Activated CD8-positive, alpha-beta memory T cell treated with anti-CD3 and anti-CD28 coated beads, Interleukin-2, amount 10 ng/mL, durations not matched to agents 7 days and 5 days (primary cell): ENCODE measurements at regions not wholly inside any gene's neighbourhood (a gene's known extent, or its start where the extent isn't known, plus 50 kb on each side); places are given as distances from the start of the nearest gene placed in this dataset.
"Not testable (repeated sequence)": the region's sequence is repeated elsewhere in the genome, so short reads cannot be mapped to it uniquely, and the experiment has no call there.

ENCODE experiments used
- ATAC-seq: fragments of 150-1000 bp; cut with Tn5 transposase; one replicate; pipeline ENCODE4 v1.10.0; 2021; ENCODE audit warnings: moderate library complexity
- CTCF ChIA-PET: fragments of 350-600 bp; sonication (Branson Sonifier 250); formaldehyde crosslinking; loops from one replicate; lab custom pipeline; 2021; ENCODE audit warnings: antibody characterized with exemption; lab: Charles Lee
- DNase-seq: peaks from one replicate; pipeline ENCODE4 v3.0.0-alpha.2; 2020
- H3K27ac Mint-ChIP-seq: one replicate; pipeline ENCODE4 v1.8.0; 2021; ENCODE audit warnings: mild to moderate bottlenecking, mixed read lengths
- H3K27me3 Mint-ChIP-seq: one replicate; pipeline ENCODE4 v1.8.0; 2021; ENCODE audit warnings: mixed read lengths
- H3K36me3 Mint-ChIP-seq: one replicate; pipeline ENCODE4 v1.8.0; 2021; ENCODE audit warnings: mild to moderate bottlenecking, mixed read lengths
- H3K4me1 Mint-ChIP-seq: one replicate; pipeline ENCODE4 v1.8.0; 2021; ENCODE audit warnings: mixed read lengths
- H3K4me3 Mint-ChIP-seq: one replicate; pipeline ENCODE4 v1.8.0; 2021; ENCODE audit warnings: mild to moderate bottlenecking, moderate library complexity, mixed read lengths
- H3K9me3 Mint-ChIP-seq: one replicate; pipeline ENCODE4 v1.8.0; 2022; ENCODE audit warnings: low read depth, mixed read lengths

GRCh38 chr5:18395126-18396110, 761.2 kb downstream of the TAF11L14 start:
- no peaks in the 10 kb centered on the region for H3K9me3 Mint-ChIP-seq
- no peak overlapping the region for H3K4me3 Mint-ChIP-seq
- no peaks in the 10 kb centered on the region for H3K36me3 Mint-ChIP-seq
- H3K4me1 Mint-ChIP-seq = no peaks in the 10 kb centered on the region
- no peak for DNase-seq
- no peaks in the 10 kb centered on the region for H3K27me3 Mint-ChIP-seq
- ATAC-seq = no peak
- CTCF ChIA-PET = no interaction called here
- H3K27ac Mint-ChIP-seq = no peak overlapping the region

GRCh38 chr5:18397371-18397770, 763.1 kb downstream of the TAF11L14 start:
- ATAC-seq (no peak), DNase-seq (no peak)
- Mint-ChIP-seq H3K4me3 (no peak overlapping the region), H3K9me3 (no peaks in the 10 kb centered on the region), H3K27ac (no peak overlapping the region), H3K36me3 (no peaks in the 10 kb centered on the region), H3K4me1 (no peaks in the 10 kb centered on the region), H3K27me3 (no peaks in the 10 kb centered on the region)
- CTCF ChIA-PET = no interaction called here

- H3K9me3 Mint-ChIP-seq = no peaks in the 10 kb centered on the region
- H3K4me1 Mint-ChIP-seq = no peaks in the 10 kb centered on the region
- ATAC-seq (no peak), DNase-seq (no peak)
- H3K4me3 Mint-ChIP-seq = no peak overlapping the region
- H3K36me3 Mint-ChIP-seq = no peaks in the 10 kb centered on the region
- CTCF ChIA-PET = no interaction called here
- H3K27ac Mint-ChIP-seq = no peak overlapping the region
- no peaks in the 10 kb centered on the region for H3K27me3 Mint-ChIP-seq
Measured at GRCh38 chr5:18397891-18398290, 763.6 kb downstream of the TAF11L14 start.

DNA sequence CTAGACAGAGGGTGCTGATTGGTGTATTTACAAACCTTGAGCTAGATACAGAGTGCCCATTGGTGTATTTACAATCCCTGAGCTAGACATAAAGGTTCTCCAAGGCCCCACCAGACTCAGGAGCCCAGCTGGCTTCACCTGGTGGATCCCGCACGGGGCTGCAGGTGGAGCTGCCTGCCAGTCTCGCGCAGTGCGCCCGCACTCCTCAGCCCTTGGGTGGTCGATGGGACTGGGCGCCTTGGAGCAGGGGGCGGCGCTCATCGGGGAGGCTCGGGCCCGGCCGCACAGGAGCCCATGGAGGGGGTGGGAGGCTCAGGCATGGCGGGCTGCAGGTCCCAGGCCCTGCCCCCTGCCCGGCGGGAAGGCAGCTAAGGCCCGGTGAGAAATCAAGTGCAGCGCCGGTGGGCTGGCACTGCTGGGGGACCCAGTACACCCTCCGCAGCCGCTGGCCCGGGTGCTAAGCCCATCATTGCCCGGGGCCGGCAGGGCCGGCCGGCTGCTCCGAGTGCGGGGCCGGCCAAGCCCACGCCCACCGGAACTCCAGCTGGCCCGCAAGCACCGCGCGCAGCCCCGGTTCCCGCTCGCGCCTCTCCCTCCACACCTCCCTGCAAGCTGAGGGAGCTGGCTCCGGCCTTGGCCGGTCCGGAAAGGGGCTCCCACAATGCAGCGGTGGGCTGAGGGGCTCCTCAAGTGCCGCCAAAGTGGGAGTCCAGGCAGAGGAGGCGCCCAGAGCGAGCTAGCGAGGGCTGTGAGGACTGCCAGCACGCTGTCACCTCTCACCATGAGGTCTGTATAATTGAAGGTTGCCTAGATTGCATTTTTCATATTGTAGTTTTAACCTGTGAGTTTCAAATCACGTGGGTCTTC, 765.4 kb downstream of the TAF11L14 start:
- H3K9me3 Mint-ChIP-seq, H3K27me3 Mint-ChIP-seq, H3K4me1 Mint-ChIP-seq, ATAC-seq, CTCF ChIA-PET, H3K36me3 Mint-ChIP-seq, H3K4me3 Mint-ChIP-seq, DNase-seq, H3K27ac Mint-ChIP-seq: not testable (repeated sequence)

- Mint-ChIP-seq H3K4me3 (no peak overlapping the region), H3K9me3 (no peaks in the 10 kb centered on the region), H3K27me3 (no peaks in the 10 kb centered on the region), H3K4me1 (no peaks in the 10 kb centered on the region), H3K27ac (no peak overlapping the region), H3K36me3 (no peaks in the 10 kb centered on the region)
- no peak for ATAC-seq
- CTCF ChIA-PET = no interaction called here
- DNase-seq = no peak
Measured at GRCh38 chr5:18403141-18403540, 768.9 kb downstream of the TAF11L14 start.

DNA sequence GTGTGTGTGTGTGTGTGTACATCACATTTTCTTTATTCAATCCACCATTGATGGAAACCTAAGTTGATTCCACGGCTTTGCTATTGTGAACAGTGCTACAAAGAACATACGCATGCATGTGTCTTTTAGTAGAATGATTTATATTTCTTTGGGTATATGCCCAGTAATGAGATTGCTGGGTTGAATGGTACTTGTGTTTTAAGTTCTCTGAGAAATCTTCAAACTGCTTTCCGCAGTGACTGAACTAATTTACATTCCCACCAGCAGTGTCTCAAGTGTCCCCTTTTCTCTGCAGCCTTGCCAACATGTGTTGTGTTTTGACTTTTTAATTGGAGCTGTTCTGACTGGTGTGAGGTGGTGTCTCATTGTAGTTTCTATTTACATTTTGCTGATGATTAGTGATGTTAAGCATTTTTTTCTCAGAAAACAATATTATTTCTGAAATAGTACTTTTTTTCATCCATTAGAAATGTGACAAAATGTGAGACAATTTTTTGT, 769.7 kb downstream of the TAF11L14 start:
- CTCF ChIA-PET = no interaction called here
- H3K4me1 Mint-ChIP-seq = no peaks in the 10 kb centered on the region
- H3K4me3 Mint-ChIP-seq = no peak overlapping the region
- H3K9me3 Mint-ChIP-seq = no peaks in the 10 kb centered on the region
- H3K27ac Mint-ChIP-seq = no peak overlapping the region
- DNase-seq (no peak), ATAC-seq (no peak)
- no peaks in the 10 kb centered on the region for H3K36me3 Mint-ChIP-seq
- H3K27me3 Mint-ChIP-seq = no peaks in the 10 kb centered on the region

DNA sequence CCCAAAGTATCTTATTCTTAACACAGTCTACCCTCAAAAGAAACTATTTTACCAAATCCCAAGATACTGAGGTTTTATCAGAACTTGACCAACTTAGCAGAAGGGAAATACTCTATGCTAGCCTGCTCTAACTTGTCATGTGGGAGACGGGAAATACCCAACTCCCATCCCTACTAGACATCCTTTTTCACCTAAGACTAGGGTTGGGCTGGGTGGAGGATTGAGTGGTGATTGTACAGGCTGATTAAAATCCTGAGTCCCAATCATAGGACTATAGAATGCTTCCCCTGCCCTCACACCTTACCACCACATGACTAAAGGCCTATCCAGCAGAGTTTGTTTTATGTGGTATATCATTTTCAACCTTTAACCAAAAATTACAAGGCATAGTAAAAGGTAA, 786.5 kb downstream of the TAF11L14 start:
- Mint-ChIP-seq H3K27me3 (no peaks in the 10 kb centered on the region), H3K9me3 (no peaks in the 10 kb centered on the region), H3K36me3 (no peaks in the 10 kb centered on the region), H3K27ac (no peak overlapping the region), H3K4me1 (no peaks in the 10 kb centered on the region), H3K4me3 (no peak overlapping the region)
- DNase-seq = no peak
- CTCF ChIA-PET = no interaction called here
- ATAC-seq = no peak

GRCh38 chr5:18433336-18433735, 799.1 kb downstream of the TAF11L14 start:
- Mint-ChIP-seq H3K27ac (no peak overlapping the region), H3K27me3 (no peaks in the 10 kb centered on the region), H3K36me3 (no peaks in the 10 kb centered on the region), H3K4me1 (no peaks in the 10 kb centered on the region), H3K4me3 (no peak overlapping the region), H3K9me3 (peaks cover 4% of the 10 kb centered on the region)
- DNase-seq (no peak), ATAC-seq (no peak)
- CTCF ChIA-PET = no interaction called here

DNA sequence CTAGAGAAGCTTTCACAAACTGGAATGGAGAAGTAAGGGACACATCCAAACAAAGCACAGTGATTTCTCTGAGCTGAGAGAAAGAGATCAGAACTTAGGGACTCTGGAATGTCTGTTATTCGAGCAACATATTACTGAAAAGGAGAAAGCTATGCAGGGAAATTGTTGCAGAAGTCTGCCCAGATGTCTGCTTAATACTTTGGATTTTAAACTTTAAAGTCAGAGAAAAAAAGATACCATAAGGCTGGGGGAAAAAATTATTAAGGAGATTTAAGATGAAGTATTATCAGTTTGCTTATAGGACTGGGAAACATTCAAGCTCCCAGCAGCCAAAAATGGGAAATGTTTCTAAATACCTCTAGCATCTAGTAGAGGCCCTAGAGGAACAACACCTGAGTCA, 803.9 kb downstream of the TAF11L14 start:
- CTCF ChIA-PET = no interaction called here
- H3K27ac Mint-ChIP-seq = no peak overlapping the region
- H3K4me1 Mint-ChIP-seq = no peaks in the 10 kb centered on the region
- ATAC-seq = no peak
- H3K9me3 Mint-ChIP-seq = no peaks in the 10 kb centered on the region
- H3K27me3 Mint-ChIP-seq = no peaks in the 10 kb centered on the region
- H3K36me3 Mint-ChIP-seq = no peaks in the 10 kb centered on the region
- no peak for DNase-seq
- H3K4me3 Mint-ChIP-seq = no peak overlapping the region

DNA sequence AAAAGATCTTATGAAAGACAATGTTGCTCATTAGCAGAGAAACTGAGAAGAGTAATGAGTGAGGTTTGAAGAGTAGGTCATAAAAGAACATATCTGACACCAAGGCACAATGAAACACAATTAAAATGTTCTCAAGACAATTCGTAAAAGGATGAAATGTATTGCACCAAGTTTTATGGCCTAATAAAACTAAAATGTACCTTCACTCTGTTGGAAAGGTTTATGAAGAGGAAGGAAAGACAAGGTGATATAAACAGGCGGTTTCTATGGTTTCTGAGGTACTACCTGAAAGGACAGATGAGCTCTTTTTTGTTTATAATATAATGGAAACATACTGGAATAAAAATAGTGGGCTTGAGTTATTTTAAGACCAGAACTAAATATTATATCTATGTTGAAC, 821.3 kb downstream of the TAF11L14 start:
- H3K4me1 Mint-ChIP-seq = no peaks in the 10 kb centered on the region
- no peaks in the 10 kb centered on the region for H3K36me3 Mint-ChIP-seq
- H3K4me3 Mint-ChIP-seq = no peak overlapping the region
- no peak overlapping the region for H3K27ac Mint-ChIP-seq
- no peak for DNase-seq
- peaks cover 2% of the 10 kb centered on the region for H3K9me3 Mint-ChIP-seq
- H3K27me3 Mint-ChIP-seq = no peaks in the 10 kb centered on the region
- no peak for ATAC-seq
- CTCF ChIA-PET = no interaction called here

- no peak overlapping the region for H3K4me3 Mint-ChIP-seq
- CTCF ChIA-PET = no interaction called here
- no peak for DNase-seq
- H3K9me3 Mint-ChIP-seq = peaks cover 2% of the 10 kb centered on the region
- no peak overlapping the region for H3K27ac Mint-ChIP-seq
- H3K4me1 Mint-ChIP-seq = no peaks in the 10 kb centered on the region
- H3K36me3 Mint-ChIP-seq = no peaks in the 10 kb centered on the region
- no peaks in the 10 kb centered on the region for H3K27me3 Mint-ChIP-seq
- ATAC-seq = no peak
Measured at GRCh38 chr5:18457255-18457654, 823.0 kb downstream of the TAF11L14 start.

- peaks cover 2% of the 10 kb centered on the region for H3K9me3 Mint-ChIP-seq
- no peak overlapping the region for H3K27ac Mint-ChIP-seq
- DNase-seq (no peak), ATAC-seq (no peak)
- no peaks in the 10 kb centered on the region for H3K4me1 Mint-ChIP-seq
- H3K27me3 Mint-ChIP-seq = no peaks in the 10 kb centered on the region
- H3K36me3 Mint-ChIP-seq = no peaks in the 10 kb centered on the region
- no peak overlapping the region for H3K4me3 Mint-ChIP-seq
- CTCF ChIA-PET = no interaction called here
Measured at GRCh38 chr5:18461766-18462165, 827.5 kb downstream of the TAF11L14 start.

DNA sequence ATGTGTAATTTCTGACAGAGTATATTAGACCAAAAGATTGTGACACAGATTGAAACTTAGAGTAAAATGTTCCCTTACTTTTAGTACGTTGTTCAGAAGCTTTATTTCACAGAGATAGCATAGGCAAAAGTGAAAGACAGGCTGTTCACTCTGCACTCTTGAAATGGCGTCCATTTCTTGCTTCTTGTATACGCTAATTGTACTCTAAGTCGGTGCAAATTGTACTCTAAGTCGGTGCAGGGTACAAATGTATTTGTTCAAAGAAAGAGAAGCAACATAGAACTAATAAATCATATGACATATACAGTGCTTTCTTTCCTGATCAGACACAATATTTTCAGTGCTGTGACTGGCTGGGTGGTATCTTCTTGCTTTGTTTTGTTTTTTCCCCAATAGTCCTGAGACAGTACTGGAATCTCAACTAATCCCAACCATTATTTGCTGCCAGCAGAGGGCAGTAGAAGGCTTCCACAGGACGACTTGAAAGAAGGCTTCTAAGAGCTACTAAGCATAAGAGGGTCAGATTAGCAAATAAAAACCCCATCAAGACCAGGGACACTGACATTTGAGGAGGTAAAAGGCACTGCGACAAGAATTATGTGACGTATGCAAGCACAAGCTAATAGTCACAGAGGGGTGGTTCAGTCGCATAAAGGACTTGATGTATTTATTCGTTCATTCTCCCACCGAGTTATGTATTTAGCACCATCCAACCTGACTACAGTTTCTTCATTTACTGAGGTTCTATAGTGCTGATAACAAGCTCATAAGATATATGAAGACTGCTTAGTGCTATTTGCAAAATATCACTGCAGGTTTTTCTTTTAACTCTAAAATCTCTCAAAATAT, 831.8 kb downstream of the TAF11L14 start:
- no peaks in the 10 kb centered on the region for H3K27me3 Mint-ChIP-seq
- no peaks in the 10 kb centered on the region for H3K36me3 Mint-ChIP-seq
- ATAC-seq (no peak), DNase-seq (peak; percentile 56)
- no peaks in the 10 kb centered on the region for H3K4me1 Mint-ChIP-seq
- H3K27ac Mint-ChIP-seq = no peak overlapping the region
- H3K4me3 Mint-ChIP-seq = no peak overlapping the region
- H3K9me3 Mint-ChIP-seq = no peaks in the 10 kb centered on the region
- CTCF ChIA-PET = interaction anchor here (0.8 to 1.0 kb wide), 2 partner anchors 17 to 233 kb away, joined by 3 to 4 read pairs; no protein-coding TSS in a partner anchor
